Endodermal cell (in vitro differentiated cells): ENCODE measurements at regions not wholly inside any gene's neighbourhood (a gene's known extent, or its start where the extent isn't known, plus 50 kb on each side); places are given as distances from the start of the nearest gene placed in this dataset.

ENCODE experiments used
- DNase-seq: peaks from one replicate; pipeline ENCODE4 v3.0.0-alpha.2; 2017
- H3K27ac ChIP-seq: 2 replicates; pipeline ENCODE4 v1.5.1; 2013; ENCODE audit warnings: mild to moderate bottlenecking, low read depth, low read length, moderate library complexity
- H3K27me3 ChIP-seq: 2 replicates; pipeline ENCODE4 v1.6.1; 2013; ENCODE audit warnings: mild to moderate bottlenecking, low read length, moderate library complexity; ENCODE audit not compliant: insufficient read depth, control insufficient read depth, poor library complexity, severe bottlenecking
- H3K36me3 ChIP-seq: 2 replicates; pipeline ENCODE4 v1.7.0; 2013; ENCODE audit warnings: mild to moderate bottlenecking, low read length, moderate library complexity; ENCODE audit not compliant: control insufficient read depth, insufficient read depth
- H3K4me1 ChIP-seq: one replicate; pipeline ENCODE4 v1.7.0; 2013; ENCODE audit warnings: low read length; ENCODE audit not compliant: control insufficient read depth, insufficient read depth
- H3K4me3 ChIP-seq: 2 replicates; pipeline ENCODE4 v1.5.1; 2013; ENCODE audit warnings: mild to moderate bottlenecking, low read length, moderate library complexity
- H3K9ac ChIP-seq: 2 replicates; pipeline ENCODE4 v1.6.1; 2013; ENCODE audit warnings: mild to moderate bottlenecking, low read length, moderate library complexity; ENCODE audit not compliant: poor library complexity, severe bottlenecking; ENCODE audit errors: extremely low read depth
- H3K9me3 ChIP-seq: 2 replicates; pipeline ENCODE4 v1.6.1; 2013; ENCODE audit warnings: mild to moderate bottlenecking, low read length, moderate library complexity; ENCODE audit not compliant: control insufficient read depth
- H3K27ac Mint-ChIP-seq: 2 replicates; pipeline ENCODE4 v1.8.0; 2020; ENCODE audit warnings: mixed read lengths
- H3K27me3 Mint-ChIP-seq: 2 replicates; pipeline ENCODE4 v1.8.0; 2021; ENCODE audit warnings: mild to moderate bottlenecking, mixed read lengths; ENCODE audit not compliant: insufficient read depth
- H3K36me3 Mint-ChIP-seq: 2 replicates; pipeline ENCODE4 v1.8.0; 2020; ENCODE audit warnings: low read depth, mixed read lengths
- H3K4me1 Mint-ChIP-seq: 2 replicates; pipeline ENCODE4 v1.8.0; 2020; ENCODE audit warnings: mixed read lengths
- H3K4me3 Mint-ChIP-seq: 2 replicates; pipeline ENCODE4 v1.8.0; 2020; ENCODE audit warnings: mild to moderate bottlenecking, moderate library complexity, mixed read lengths
- H3K9me3 Mint-ChIP-seq: 2 replicates; pipeline ENCODE4 v1.8.0; 2020; ENCODE audit warnings: mild to moderate bottlenecking, mixed read lengths
- CTCF ChIP-seq: fragments of 200-600 bp; sonication (generic); conservative IDR thresholded peaks from 2 replicates; pipeline ENCODE4 v1.5.0; 2021; ENCODE audit warnings: antibody characterized with exemption, mild to moderate bottlenecking
- WGBS, 2 experiments: methylation state at CpG; one replicate each; pipeline versions ENCODE4 v1.1.5 to v1.1.7; 2013; ENCODE audit warnings: missing lambda C conversion rate in 2 of 2, mixed read lengths in 1 of 2; ENCODE audit not compliant: insufficient coverage in 1 of 2, insufficient read length in 1 of 2; 5-methylcytosine and 5-hydroxymethylcytosine counted together

GRCh38 chr3:81045976-81046375 lies 715.5 kb downstream of the GBE1 start:
- Histone ChIP-seq H3K4me3 (no peak overlapping the region), H3K36me3 (no peaks in the 10 kb centered on the region), H3K9ac (no peak overlapping the region), H3K9me3 (no peaks in the 10 kb centered on the region), H3K27me3 (no peaks in the 10 kb centered on the region), H3K4me1 (no peaks in the 10 kb centered on the region), H3K27ac (no peak overlapping the region)
- Mint-ChIP-seq H3K4me1 (no peaks in the 10 kb centered on the region), H3K36me3 (no peaks in the 10 kb centered on the region), H3K27ac (no peak overlapping the region), H3K4me3 (no peak overlapping the region), H3K27me3 (no peaks in the 10 kb centered on the region), H3K9me3 (no peaks in the 10 kb centered on the region)
- WGBS, 2 experiments: 33 to 100% methylated on average over 1 of the region's 1 CpG
- TF ChIP-seq CTCF: no peak
- no peak for DNase-seq

- no peak for TF ChIP-seq CTCF
- Mint-ChIP-seq H3K4me1 (no peaks in the 10 kb centered on the region), H3K27ac (no peak overlapping the region), H3K9me3 (no peaks in the 10 kb centered on the region), H3K4me3 (no peak overlapping the region), H3K36me3 (no peaks in the 10 kb centered on the region), H3K27me3 (no peaks in the 10 kb centered on the region)
- no peak overlapping the region for H3K4me3 ChIP-seq
- H3K27ac ChIP-seq: no peak overlapping the region
- H3K27me3 ChIP-seq: no peaks in the 10 kb centered on the region
- H3K4me1 ChIP-seq: no peaks in the 10 kb centered on the region
- H3K9me3 ChIP-seq: no peaks in the 10 kb centered on the region
- no peaks in the 10 kb centered on the region for H3K36me3 ChIP-seq
- 90 to 100% methylated on average over 1 to 2 of the region's 2 CpGs for WGBS, 2 experiments
- no peak overlapping the region for H3K9ac ChIP-seq
- no peak for DNase-seq
Observed at GRCh38 chr3:81045246-81045645, 716.2 kb downstream of the GBE1 start.

GRCh38 chr3:81043660-81044199 lies 717.7 kb downstream of the GBE1 start:
- Mint-ChIP-seq H3K27ac (no peak overlapping the region), H3K27me3 (no peaks in the 10 kb centered on the region), H3K36me3 (no peaks in the 10 kb centered on the region), H3K9me3 (no peaks in the 10 kb centered on the region), H3K4me1 (no peaks in the 10 kb centered on the region), H3K4me3 (no peak overlapping the region)
- no peak for DNase-seq
- H3K9ac ChIP-seq: no peak overlapping the region
- no peaks in the 10 kb centered on the region for H3K36me3 ChIP-seq
- WGBS, 2 experiments: 90% methylated on average over 3 of the region's 3 CpGs; no CpG with 5 or more reads in 1 of the 2 experiments
- H3K27me3 ChIP-seq: no peaks in the 10 kb centered on the region
- H3K4me1 ChIP-seq: no peaks in the 10 kb centered on the region
- no peak overlapping the region for H3K27ac ChIP-seq
- TF ChIP-seq CTCF: no peak
- H3K9me3 ChIP-seq: no peaks in the 10 kb centered on the region
- H3K4me3 ChIP-seq: no peak overlapping the region
